ENCODE measurements at regions not wholly inside any gene's neighbourhood (a gene's known extent, or its start where the extent isn't known, plus 50 kb on each side); places are given as distances from the start of the nearest gene placed in this dataset.

GRCh38 chr16:26735521-26735920, 331.2 kb upstream of the C16orf82 start:
- DNase-seq (ENCODE audit: low spot score), result no peak
- TF ChIP-seq CTCF (IDR thresholded peaks at IDR 0.05; ENCODE audit: extremely low read depth, missing control alignments), result no peak

- TF ChIP-seq CTCF (IDR thresholded peaks at IDR 0.05; ENCODE audit: extremely low read depth, missing control alignments), result no peak
- no peak for DNase-seq (ENCODE audit: low spot score)
Measured at GRCh38 chr16:26736084-26736483, 330.6 kb upstream of the C16orf82 start.

GRCh38 chr16:26740771-26741170, 326.0 kb upstream of the C16orf82 start:
- DNase-seq (ENCODE audit: low spot score), result no peak
- no peak for TF ChIP-seq CTCF (IDR thresholded peaks at IDR 0.05; ENCODE audit: extremely low read depth, missing control alignments)

- no peak for TF ChIP-seq CTCF (IDR thresholded peaks at IDR 0.05; ENCODE audit: extremely low read depth, missing control alignments)
- no peak for DNase-seq (ENCODE audit: low spot score)
Measured at GRCh38 chr16:26742040-26742439, 324.7 kb upstream of the C16orf82 start.

DNA sequence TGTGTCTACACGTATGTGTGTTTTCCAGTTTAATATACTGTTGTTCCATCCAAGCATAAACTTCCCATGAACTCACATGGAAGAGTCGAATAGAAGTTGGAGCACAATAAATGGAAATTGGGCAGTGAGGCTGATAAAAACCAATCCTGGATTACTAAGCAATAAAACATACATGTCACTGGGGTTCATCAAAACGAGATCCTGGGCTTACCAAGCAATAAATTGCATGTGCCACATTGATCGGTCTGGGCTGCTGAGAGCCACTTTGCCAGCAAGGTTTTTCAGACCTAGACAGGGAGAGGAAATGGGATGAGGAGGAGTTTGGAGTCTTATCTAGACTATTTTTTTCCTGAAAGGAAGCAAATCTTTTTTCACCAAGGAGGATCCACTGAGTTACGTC, 322.3 kb upstream of the C16orf82 start:
- DNase-seq (ENCODE audit: low spot score), result no peak
- TF ChIP-seq CTCF (IDR thresholded peaks at IDR 0.05; ENCODE audit: extremely low read depth, missing control alignments), result no peak

DNA sequence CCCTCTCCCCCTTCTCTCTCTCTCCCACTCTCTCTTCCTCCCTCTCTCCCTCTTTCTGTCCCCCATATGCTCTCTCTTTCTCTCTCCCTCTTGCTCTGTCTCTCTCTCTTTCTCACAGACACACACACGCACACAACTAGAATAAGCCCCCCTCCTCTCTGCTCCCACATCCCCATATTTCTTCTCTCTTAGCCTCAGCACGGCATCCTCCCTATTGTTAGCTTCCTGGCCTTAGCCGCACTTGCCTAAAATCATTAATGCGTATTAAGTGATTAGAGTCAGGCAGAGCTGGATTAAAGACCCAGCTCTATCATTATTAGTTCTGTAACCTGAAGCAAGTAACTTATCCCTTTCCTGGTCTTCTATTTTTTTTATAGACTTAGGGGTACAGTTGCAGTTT, 319.0 kb upstream of the C16orf82 start:
- DNase-seq (ENCODE audit: low spot score), result no peak
- TF ChIP-seq CTCF (IDR thresholded peaks at IDR 0.05; ENCODE audit: extremely low read depth, missing control alignments), result no peak

DNA sequence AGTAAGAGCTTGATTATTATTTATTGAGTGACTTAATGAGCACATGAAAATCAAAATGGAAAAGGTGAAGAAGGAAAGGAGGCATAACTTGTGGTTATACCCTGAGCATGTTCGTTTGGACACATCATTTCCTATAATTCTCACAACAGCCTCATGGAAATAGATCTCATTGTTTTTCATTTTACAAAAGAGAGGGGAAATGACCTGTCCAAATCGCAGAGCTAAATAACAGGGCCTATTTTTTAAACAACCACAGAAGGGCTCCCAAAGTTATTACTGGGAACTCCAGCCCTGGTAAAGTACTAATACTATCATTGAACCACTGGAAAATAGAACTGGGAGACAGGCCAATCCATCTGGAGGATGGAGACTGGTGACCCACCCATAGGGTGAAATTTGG, 317.7 kb upstream of the C16orf82 start:
- no peak for TF ChIP-seq CTCF (IDR thresholded peaks at IDR 0.05; ENCODE audit: extremely low read depth, missing control alignments)
- no peak for DNase-seq (ENCODE audit: low spot score)

Data from GM20000 (cell line).